Muscle of back (tissue), 3 donors: ENCODE measurements at regions not wholly inside any gene's neighbourhood (a gene's known extent, or its start where the extent isn't known, plus 50 kb on each side); places are given as distances from the start of the nearest gene placed in this dataset.
A peak's percentile ranks its signal among the peaks of the same experiment; 100 is the strongest.

Experiments used
- DNase-seq, 3 donors: peaks; one replicate each; pipeline versions ENCODE4 v3.0.0 to v3.0.0-alpha.2; 2013

DNA sequence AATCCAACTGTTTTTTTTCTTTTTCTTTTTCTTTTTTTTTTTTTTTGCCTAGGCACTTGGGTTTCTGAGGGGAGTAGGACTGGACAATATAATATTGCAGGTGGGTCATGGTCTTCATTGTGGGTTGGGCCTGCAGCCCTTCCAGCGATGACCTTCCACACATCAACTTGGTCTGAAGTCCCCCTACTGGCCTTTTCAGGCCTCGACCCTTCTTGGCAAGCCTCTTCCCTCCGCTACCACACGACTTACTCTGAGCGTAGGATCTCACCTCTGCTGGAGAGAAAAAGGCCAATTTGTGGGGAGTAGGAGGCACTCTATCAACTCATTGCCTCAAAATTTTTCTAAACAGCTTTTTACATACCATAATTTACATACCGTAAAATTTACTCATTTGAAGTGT, 51.1 kb upstream of the GRIK3 start:
- no peak for DNase-seq

DNA sequence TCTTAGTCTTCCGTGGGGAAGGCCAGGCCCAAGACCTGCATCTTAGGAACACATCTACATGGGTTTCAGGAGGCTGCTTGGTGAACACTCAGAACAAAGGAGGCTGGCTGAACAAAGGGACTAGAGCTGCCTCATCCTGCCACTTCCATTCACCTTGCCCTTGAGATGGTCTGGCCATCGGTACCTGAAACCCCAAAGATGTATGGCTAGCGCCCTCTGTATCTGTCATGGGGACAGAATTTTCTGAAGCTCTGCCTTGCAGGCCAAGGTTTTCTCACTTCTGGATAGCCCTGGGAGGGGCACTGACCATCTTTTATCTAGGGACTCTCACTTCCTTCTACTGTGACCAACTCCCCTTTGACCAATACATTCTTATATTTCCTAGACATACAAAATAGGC, 55.4 kb upstream of the GRIK3 start:
- no peak for DNase-seq

DNA sequence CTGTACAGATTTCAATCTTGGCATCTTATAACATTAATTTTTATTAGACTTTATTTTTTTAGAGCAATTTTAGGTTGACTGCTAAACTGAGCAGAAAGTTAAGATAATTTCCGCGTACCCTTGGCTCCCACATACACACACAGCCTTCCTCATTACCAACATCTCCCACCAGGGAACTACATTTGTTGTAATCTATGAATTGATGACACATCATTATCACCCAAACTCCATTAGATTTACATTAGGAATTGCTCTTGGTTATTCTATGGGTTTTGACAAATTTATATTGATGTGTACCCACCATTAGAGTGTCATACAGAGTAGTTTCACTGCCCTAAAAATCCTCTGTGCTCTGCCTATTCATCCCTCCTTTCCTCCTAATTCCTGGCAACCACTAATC, 56.4 kb upstream of the GRIK3 start:
- no peak for DNase-seq

DNA sequence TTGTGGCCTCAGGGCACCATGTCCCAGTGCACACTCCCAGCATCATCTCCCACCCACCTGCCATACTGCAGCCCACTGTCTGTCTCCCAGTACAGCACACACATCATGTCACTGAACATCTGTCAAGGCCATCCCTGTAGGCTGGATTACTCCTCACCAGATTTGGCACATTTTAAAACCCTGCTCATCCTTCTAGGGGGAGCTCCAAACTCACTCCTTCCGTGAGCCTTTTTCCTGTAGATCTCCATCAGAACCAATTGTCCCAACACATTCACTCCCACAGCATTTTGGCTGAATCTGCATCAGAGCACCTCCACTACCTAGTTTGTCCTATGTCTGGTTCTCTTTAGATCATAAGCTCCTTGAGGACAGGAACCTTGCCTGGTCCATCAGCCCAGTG, 58.6 kb upstream of the GRIK3 start:
- DNase-seq, result no peak

DNA sequence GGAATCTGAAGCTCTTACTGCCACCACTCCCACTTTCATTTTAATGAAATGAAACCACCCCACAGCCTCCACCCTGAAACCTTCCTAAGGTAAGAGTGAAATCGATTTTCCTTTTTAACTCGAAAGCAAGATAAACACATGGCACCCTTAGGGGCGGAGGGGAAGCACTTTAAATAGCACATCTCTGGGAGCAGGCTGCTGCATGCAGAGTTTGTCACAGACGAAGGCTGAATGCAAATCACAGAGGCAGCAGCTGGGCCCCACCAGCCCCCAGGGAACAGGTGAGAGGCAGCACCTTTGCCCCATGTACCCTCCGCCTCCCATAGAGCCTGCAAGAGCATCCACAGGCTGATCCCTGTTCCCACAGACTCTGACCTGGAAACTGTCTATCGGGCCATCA, 60.0 kb upstream of the GRIK3 start:
- no peak for DNase-seq

DNA sequence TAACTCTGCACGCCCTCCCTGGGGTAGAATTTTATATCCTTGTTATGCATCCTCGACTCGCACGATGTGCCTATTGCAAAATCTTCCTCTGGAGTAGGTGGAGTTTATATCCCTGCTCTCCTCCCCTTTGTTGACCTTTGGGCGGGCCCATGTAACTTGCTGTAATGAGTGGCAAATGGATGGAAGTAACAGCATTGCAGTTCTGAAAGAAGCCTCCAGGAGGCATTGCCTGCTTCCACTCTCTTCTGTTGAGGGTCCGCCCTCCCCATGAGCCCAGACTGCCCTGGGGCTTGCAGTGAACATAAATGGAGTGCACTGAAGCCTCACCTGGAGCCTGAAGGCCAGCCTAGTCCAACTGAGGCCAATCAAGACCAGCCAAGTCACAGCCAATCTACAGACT, 62.2 kb upstream of the GRIK3 start:
- no peak for DNase-seq

DNA sequence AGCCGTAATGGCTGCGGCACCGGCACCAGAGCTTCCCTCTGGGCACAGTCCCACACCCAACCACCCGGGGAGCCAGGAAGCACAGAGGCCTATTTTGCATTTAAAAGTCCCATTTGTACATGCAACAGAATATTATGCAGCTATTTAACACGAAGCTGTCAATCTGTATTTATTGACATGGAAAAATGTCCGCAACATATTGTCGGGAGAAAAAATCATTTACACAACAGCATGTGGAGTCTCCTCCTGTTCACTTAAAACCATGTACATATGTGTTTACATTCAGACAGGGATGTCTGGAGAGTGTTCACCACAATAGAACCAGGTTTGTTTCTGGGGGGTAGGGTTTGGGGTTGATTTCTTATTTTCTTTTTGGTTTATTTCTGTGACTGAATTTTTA, 63.4 kb upstream of the GRIK3 start:
- DNase-seq, result no peak

DNA sequence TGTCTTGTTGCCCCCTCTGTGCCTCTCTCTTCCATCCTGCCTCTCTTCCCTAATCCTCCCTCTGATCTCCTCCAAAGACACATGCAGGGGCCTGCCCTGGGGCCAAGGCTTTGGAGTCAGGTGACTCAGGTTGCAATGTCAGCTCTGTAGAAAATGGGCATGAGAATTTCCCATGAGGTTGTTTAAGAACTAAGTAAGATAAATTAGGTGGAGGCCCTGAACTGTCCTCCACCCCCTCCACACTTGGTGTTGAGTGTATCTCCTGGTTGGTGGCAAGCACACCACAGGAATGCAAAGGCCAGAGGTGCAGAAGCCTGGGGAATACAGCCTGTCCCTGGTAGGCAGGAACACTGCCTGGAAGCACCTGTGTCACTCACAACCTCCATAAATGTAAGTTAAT, 63.9 kb upstream of the GRIK3 start:
- no peak for DNase-seq

DNA sequence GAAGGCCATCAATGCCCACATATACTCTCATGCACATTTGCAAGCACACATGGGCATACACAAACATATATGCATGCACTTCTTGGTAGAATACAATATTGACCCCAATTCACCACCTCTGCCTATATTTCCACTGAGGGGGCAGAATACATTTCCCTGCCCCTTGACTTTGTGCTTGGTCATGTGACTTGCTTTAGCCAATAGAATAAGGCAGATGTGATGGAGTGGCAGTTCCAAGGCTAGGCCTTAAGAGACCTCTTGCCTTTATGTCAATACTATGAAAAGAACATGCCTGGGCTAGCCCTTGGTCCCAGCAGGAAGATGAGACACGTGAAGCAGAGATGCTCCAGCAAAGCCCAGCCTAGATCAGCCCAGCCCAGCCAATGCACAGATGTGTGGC, 66.0 kb upstream of the GRIK3 start:
- DNase-seq, result no peak

DNA sequence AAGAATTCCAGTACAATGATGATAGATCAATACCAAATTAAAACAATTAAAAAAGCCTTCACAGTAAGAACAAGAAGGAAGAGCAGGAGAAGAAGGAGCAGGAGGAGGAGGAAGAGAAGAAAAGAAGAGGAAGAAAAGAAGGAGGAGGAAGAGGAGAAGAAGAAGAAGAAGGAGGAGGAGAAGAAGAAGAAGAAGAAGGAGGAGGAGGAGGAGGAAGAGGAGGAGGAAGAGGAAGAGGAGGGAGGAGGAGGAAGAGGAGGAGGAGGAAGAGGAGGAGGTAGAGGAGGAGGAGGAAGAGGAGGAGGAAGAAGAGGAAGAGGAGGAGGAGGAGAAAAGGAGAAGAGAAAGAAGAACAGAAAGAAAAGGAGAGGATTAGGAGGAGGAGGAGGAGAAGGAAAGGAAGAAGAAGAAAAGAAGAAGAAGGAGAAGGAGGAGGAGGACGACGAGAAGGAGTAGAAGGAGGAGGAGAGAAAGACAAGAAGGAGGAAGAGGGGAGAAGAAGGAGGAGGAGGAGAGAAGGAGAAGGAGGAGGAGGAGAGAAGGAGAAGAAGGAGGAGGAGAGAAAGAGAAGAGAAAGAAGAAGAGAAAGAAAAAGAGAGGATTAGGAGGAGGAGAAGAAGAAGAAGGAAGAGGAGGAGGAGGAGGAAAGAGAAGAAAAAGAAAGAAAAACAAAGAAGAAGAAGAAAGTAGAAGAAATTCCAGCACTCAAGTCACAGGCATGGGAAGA, 68.5 kb upstream of the GRIK3 start:
- DNase-seq, result no peak

DNA sequence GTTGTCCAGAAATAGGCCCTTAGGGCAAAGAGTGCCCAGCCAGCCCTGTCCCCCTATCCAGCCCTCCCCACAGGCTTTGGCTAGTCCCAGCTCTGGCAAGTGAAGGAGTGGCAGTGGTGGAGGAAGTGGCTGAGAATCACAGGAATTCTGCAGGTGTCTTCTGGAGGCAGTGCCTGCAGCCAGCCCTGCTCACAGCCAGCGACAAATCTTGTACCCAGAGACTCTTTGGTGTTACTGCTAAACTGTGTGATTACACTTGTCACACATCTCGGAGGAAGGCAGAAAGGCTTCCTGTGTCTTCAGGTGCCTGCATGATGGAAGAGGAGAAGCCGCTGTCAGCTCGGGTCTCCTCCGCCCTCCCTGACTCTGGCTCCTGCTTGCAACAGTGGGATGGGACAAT, 71.6 kb upstream of the GRIK3 start:
- DNase-seq, result no peak

DNA sequence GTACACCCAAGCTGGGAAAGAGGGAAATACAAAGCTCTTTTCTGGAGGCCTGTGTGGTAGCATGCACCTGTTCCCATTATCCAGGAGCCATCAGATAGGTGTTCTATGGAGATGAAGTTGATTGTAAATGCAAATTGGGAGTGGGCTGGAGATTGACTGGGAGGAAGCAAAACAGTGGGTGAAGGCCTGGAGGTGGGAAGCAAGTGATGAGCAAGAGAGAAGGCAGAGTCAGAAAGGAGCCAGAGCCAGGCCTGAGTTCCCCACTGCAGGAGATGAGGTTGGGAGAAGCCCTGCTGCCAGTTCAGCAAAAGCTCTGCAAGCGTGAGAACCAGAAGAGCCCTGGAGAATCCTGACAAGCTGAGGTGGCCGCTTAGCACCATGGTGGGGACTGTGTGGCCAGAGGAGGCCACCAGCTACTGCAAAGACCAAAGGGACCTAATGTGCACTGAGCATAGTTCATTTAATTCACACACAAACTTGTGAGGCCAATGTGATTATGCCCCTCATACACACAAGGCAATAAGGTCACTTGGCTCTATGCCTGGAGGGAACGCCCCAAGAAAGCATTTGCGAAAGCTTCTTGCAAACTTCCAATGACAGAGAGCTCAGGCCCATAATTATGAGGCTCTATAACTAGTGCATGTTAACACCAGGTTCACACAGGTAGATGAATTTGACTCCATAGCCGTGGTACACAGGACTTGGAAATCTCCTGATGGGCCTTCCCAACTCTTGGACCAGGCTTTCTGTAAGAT, 73.0 kb upstream of the GRIK3 start:
- no peak for DNase-seq

DNA sequence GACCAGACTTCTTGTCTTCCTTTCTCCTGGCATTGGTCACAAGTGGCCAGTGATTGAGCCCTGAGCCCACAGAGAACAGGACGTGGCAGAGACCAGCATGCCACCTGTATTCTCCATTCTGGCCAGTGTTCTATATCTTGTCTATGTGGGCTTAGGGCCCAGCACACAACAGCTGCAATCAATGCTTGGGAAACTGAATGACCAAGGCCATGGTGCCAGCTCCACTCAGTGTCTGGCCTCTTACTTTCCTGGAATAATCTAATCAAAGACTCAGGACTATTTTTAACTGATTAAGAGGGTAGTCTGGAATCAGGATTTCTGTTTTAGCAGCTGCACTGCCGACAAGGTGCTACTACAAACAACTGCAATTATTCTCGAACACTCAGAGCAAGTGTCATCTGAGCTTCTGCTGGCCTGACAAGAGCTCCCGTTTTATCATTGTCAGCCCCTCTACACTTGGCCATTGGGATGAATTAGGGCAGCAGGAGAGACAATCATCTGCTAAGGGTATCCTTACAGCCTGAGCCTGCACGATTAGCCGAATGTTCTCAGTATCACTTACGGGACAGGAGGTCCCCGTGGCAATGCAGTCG, 74.4 kb upstream of the GRIK3 start:
- DNase-seq, result no peak

DNA sequence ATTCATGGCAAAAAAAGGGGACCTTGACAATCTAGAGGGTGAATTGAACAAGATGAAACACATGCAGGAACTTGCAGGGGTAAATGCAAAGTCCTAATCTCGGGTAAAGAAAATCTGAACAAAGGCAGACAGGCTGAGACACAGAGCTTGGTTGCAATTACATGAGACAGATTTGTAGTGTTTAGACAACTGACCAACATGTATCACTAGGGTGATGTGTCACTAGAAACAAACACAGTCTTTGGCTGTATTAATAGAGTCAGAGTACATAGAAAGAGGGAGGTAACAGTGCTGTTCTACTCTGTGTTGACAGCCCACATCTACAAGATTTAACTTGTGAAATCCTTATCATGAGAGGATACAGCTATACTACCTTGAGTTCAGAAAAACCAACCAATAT, 78.1 kb upstream of the GRIK3 start:
- no peak for DNase-seq

DNA sequence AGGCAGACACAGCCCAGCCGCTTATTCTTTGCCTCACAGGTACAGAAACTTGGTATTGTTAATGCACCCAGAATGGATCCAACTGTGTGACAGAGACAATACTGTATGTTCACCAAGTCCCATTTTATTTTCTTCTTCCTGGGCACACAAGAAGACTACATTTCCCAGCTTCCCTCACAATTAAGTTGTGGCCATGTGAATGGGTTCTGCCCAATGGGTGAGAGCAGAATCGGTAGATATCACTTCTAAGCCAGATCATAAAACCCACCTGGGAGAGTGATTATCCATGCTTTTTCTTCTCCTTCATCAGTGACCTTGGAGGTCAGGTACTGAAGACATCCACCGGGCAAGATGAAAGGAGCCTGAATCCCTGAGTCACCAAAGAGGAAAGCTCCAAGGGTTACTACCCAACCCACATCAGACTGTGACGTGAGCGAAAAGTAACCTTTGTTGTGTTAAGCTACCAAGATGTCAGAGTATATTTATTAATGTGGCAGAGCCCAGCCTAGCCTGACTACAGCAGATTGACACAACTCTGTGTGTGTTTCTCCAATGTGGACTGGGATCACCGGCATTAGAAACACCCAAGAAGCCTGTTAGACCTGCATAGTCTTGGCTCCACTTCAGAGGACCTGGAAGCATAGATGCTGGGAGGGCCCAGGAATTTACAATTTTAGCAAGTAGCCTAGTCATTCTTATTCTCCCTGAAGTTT, 79.1 kb upstream of the GRIK3 start:
- DNase-seq, result no peak

DNA sequence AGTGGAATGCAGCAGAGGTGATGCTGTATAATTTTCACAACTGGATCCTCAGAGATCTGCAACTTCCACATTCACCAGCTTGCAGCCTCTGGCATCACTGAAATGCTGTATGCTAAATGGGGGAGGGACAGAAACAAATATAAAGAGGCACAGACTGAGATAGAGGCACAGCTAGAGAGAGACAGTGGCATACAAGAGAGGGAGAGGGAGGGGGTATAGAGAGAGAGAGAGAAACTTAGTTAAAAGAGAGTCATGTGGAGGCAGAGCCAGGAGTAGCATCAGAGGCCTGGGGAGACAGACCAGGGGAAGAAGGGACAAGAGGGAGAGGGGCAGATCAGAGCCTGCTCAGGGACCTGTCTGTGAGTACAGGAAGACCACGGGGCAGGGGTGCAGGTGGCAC, 84.5 kb upstream of the GRIK3 start:
- DNase-seq, result no peak

DNA sequence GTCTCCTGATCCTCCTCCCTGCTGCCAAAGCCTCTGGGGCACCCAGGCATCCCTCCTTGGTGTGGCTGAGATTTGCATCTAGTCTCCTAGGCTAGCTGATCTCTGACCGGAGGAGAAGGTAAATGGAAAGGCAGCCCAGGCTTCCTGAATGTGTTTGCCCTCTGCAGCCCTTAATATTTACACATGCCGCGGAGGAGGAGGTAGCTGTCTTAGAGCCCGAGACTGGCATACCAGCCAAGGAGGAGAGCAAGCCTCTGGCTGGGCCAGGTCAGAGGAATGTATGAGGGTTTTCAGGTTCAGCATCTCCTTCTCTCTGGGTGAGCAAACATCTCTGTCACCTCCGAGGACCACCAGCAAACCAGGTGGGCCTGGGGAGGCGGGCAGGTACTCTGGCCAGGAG, 86.0 kb upstream of the GRIK3 start:
- no peak for DNase-seq

DNA sequence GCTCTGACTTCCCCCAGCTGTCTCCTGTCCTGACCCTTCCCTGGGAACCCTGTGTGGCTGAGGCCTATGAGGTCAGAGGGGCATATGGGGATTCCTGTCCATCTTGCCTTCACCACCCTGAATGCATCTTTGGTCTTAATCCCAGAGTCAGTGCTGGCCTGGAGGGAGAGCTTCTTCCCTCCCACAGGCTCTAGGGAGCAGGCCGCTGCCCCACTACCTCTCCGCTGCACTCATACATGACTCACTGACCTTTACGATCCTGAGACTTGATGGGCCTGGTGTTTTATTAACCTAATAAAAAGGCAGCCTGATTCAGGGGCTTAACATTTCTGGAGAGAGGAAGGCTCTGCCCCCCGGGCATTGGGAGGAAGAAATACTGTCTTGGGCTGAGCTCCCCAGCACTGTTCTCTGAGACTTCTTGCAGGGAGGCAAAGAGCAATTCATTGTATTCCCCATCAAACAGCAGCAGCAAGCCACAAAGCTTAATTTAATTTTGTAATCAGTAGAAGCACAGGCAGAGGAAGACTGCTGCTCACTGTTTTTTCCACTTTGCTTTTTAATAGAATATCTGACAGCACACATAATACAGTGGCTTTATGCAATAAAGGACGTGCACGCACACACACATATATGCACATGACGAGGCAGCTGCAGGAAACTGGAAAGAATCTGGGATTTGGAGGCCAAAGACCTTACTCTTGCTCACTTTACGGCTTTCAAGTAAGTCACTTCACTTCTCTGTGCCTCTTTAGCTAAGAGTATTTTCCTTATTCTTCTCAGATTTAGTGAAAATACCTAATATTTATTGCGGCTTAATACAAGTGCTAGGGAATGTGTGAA, 89.2 kb upstream of the GRIK3 start:
- DNase-seq, result peak; percentile 9 to 70 (median 11)

DNA sequence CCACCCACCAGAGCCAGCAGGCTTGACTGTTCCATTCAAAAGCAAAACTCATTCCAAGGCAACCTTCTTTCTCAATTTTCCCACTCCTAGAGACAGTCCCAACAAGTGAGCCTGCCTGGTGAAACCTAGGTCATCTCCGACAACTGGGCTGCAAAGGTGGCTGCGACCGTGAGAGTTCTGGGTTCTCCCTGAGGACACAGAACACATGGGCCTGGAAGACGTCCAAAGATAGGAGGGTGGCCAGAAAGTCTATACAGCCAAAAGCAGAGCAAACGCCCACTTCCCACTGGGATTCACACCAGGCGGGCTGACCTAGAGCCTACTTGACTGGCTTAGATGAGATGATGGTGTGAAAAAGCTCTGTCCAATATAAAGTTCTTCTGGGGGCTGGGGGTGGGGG, 90.2 kb upstream of the GRIK3 start:
- DNase-seq, result peak in 1 of 3 donors; percentile 3

DNA sequence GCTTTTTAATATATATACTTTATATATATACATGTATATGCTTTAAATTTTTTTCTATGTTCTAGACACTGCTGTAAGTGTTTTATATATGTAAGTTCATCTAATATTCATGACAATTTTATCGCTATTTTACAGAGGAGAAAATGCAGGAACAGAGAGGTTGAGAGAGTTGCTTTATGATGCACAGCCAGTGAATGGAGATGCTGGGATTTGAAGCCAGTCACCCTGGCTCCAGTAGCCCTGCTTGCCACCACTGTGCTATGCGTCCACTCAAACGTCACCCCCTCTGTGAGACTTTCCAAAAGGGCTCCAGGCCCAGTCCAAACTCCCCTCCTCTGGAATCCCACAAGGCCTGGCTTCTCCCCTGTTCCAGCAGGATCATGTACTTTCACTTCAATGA, 91.0 kb upstream of the GRIK3 start:
- no peak for DNase-seq

DNA sequence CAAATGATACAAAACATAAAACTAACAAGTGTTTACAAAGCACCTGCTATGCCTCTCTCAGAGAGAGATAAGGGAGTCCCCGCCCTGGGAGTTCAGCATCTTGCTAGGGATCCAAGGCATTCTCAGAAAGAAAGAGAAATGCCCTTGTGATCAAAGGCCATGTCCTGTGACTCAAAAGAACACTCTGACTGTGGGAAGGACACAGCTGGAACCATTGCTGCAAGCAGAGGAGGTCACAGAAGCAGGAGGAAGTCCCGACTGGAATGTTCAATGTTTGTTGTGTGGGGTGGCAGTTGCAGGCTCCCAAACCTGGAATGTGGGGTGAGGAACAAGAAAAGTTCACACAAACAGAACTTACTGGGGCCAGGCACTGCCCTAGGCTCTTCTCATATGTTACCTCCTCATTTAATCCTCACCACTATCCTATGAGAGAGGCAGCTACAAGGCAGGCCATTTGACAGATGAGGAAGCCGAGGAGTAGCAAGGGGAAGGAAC, 93.0 kb upstream of the GRIK3 start:
- DNase-seq, result no peak

DNA sequence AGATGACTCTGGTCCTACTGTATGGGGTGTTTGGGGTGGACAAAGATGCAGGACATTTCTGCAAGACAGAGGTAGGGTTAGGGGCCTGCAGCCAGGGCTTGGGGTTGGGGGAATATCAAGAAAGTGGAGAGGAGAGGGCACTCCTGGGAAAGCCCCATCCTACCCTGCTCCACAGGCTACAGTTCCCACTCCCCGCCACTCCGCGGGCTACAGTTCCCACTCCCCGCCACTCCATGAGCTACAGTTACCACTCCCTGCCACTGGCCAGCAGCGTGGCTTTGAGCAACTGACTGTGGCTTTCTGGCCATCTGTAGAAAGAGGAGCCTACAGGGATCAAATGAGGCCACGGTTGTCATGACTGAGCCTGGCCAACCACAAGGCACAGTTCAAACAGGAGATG, 93.8 kb upstream of the GRIK3 start:
- DNase-seq, result no peak
